C4-2B (cell line): ENCODE measurements at regions not wholly inside any gene's neighbourhood (a gene's known extent, or its start where the extent isn't known, plus 50 kb on each side); places are given as distances from the start of the nearest gene placed in this dataset.
"Not testable (repeated sequence)": the region's sequence is repeated elsewhere in the genome, so short reads cannot be mapped to it uniquely, and the experiment has no call there.

Source experiments
- H3K27ac ChIP-seq: fragments of 450-650 bp; 2 replicates; pipeline ENCODE4 v1.5.1; 2017
- ZFX ChIP-seq: fragments of 450-650 bp; IDR thresholded peaks from 2 replicates; pipeline ENCODE4 v1.6.1; 2017
- TF ChIP-seq, protein P1 (sequence below): fragments of 450-650 bp; conservative IDR thresholded peaks from 2 replicates; pipeline ENCODE4 v1.5.1; 2017; ENCODE audit warnings: mild to moderate bottlenecking

DNA sequence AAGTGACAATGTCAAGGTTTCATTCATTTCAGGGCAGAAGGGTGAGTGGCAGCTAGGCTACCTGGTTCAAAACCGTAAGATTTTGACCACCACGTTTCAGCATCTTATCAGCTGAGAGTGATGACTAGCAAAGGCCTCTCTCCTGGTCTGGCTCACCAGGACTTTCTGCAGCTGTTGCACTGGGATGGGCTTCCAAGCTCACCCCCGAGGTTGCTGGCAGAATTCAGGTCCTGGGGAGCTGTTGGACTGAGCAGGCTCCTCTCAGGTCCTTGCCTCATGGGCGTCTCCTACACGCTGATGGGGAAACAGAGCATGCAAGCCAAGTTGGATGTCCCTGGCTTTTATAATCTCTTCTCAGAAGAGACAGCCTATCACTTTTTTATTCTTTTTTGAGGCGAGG, 88.8 kb upstream of the RNU6-1 start:
- no peak for TF ChIP-seq ZFX
- TF ChIP-seq, protein P1, sequence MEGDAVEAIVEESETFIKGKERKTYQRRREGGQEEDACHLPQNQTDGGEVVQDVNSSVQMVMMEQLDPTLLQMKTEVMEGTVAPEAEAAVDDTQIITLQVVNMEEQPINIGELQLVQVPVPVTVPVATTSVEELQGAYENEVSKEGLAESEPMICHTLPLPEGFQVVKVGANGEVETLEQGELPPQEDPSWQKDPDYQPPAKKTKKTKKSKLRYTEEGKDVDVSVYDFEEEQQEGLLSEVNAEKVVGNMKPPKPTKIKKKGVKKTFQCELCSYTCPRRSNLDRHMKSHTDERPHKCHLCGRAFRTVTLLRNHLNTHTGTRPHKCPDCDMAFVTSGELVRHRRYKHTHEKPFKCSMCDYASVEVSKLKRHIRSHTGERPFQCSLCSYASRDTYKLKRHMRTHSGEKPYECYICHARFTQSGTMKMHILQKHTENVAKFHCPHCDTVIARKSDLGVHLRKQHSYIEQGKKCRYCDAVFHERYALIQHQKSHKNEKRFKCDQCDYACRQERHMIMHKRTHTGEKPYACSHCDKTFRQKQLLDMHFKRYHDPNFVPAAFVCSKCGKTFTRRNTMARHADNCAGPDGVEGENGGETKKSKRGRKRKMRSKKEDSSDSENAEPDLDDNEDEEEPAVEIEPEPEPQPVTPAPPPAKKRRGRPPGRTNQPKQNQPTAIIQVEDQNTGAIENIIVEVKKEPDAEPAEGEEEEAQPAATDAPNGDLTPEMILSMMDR, result no peak
- H3K27ac ChIP-seq, result peak overlapping the region; percentile 38; the same call in 1 of the 2 replicates

DNA sequence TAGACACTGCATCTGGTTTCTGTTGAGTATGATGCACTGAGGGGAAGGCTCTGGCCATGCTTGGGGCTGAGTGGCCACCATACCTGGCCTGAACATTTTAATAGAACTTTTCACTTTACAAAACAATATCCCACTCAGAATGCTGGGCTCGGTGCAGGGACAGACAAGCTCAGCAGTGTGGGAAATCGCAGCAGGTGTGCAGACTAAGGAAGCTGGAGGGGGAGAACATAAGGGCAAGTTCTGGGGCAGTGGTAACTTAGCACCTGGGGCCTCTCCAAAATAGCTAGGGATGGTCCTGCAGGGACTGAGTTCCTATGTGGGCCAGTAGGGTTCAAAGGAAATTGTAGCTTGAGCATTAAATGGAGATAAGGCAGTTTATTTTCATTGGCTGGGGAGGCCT, 90.9 kb upstream of the RNU6-1 start:
- TF ChIP-seq ZFX, result no peak
- TF ChIP-seq, protein P1, result no peak
- no peak overlapping the region for H3K27ac ChIP-seq

DNA sequence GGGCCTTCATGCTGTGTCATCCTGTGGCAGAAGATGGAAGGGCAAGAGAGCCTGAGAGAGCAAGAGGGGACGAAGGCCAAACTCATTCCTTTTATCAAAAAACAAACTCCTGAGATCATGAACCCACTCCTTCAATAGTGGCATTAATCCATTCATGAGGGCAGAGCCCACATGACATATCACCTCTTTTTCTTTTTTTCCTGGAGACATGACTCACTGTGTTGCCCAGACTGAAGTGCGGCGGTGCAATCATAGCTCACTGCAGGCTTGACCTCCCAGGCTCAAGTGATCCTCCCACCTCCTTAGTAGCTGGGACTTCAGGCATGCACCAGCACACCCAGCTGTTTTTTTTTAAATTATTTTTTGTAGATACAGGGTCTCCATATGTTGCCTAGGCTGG, 92.0 kb upstream of the RNU6-1 start:
- TF ChIP-seq ZFX, result no peak
- TF ChIP-seq, protein P1, result no peak
- H3K27ac ChIP-seq, result no peak overlapping the region

DNA sequence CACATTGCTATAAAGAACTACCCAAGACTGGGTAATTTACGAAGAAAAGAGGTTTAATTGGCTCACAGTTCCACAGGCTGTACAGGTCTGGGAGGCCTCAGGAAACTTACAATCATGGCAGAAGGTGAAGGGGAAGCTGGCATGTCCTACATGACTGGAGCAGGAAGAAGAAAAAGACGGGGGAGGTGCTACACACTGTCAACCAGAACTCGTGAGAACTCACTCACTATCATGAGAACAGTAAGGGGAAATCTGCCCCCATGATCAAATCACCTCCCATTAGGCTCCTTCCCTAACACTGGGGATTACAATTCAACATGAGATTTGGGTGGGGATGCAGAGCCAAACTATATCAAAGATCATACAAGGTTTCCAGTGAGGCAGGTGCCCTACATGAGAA, 94.3 kb upstream of the RNU6-1 start:
- not testable (repeated sequence) for H3K27ac ChIP-seq

DNA sequence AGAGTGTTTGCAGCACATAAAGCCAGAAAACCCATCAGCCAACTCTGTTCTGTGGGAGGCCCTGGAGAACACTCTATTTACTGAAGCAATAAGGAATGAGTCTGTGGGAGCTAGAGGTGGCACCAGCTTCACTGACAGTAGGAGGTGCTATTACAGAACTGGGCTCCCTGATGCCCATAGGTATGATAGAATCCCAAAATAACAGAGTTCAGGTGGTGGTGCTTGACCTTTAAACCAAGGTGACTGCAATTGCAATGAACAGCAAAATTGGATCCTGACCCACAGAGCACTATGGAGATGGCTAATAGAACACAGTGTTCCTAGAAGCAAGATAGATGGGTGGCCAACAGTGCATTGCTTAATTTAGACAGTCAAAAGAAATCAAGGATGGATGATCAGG, 95.4 kb upstream of the RNU6-1 start:
- H3K27ac ChIP-seq, result no peak overlapping the region
- no peak for TF ChIP-seq ZFX
- TF ChIP-seq, protein P1, result no peak

DNA sequence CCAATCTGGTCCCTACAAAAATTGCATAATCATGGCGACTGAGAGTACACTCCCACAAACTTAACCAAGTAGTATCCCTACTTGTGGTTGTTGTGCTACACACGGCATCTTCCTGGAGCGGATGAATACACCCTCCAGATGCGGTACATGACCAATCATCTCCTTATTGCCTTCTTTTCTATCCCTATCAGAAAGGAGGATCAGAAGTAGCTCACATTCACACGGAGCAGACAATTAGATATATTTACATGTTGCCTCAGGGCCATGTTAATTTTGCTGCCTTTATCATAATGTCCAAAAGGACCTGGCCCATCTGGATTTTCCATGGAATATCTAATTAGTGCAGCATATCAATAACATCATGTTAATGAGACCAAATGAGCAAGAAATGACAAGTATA, 96.4 kb upstream of the RNU6-1 start:
- H3K27ac ChIP-seq, result peak overlapping the region; percentile 34; the same call in 1 of the 2 replicates
- no peak for TF ChIP-seq ZFX
- TF ChIP-seq, protein P1, result no peak

DNA sequence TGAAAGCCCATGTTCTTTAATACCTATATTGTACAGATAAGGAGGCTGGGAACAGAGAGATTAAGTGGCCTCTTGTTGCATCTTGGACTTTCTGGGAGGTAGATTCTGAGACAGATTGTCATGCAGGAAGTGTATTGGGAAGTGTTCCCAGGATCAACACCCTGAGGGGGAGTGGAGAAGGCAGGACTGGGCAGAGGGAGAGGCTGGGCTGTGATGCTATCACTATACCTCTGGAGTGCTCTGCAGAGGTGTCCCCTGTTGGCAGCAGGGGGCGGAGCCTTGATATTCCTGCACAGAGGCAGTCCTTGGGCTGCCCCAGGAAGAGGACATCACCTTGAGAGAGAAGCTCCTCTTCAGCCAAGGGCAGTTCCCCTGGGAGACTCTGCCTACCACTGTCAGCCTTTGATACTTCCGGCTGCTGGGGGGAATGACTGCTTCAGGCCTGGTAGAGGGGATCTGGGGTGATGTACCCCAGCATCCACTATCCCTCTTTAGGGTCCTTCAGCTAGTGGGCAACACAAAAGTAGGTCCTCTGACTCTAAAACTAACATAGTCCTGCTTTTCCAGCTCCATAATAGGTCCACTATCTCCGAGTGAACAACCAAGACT, 97.4 kb upstream of the RNU6-1 start:
- peak overlapping the region; percentile 34; the same call in 1 of the 2 replicates for H3K27ac ChIP-seq
- no peak for TF ChIP-seq ZFX
- TF ChIP-seq, protein P1, result no peak

DNA sequence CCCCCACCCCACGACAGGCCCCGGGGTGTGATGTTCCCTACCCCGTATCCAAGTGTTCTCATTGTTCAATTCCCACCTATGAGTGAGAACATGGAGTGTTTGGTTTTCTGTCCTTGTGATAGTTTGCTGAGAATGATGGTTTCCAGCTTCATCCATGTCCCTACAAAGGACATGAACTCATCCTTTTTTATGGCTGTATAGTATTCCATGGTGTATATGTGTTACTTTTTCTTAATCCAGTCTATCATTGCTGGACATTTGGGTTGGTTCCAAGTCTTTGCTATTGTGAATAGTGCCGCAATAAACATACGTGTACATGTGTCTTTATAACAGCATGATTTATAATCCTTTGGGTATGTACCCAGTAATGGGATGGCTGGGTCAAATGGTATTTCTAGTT, 99.3 kb upstream of the RNU6-1 start:
- H3K27ac ChIP-seq, result not testable (repeated sequence)

DNA sequence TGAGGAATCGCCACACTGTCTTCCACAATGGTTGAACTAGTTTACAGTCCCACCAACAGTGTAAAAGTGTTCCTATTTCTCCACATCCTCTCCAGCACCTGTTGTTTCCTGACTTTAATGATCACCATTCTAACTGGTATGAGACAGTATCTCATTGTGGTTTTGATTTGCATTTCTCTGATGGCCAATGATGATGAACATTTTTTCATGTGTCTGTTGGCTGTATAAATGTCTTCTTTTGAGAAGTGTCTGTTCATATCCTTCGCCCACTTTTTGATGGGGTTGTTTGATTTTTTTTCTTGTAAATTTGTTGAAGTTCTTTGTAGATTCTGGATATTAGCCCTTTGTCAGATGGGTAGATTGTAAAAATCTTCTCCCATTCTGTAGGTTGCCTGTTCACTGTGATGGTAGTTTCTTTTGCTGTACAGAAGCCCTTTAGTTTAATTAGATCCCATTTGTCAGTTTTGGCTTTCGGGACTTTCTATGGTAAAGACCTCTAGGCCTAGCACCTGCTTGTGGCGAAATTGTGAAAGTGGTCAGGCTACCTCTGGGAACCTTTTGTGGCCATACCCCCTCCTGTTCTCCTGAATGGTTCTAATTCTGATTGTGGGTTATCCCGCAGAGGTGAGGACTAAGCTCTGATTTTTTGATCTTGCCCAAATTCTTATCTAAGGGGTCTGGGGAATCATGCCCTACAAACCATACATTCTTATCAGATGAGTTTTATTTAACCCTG, 99.9 kb upstream of the RNU6-1 start:
- not testable (repeated sequence) for H3K27ac ChIP-seq
